Uterus (tissue), 3 donors: ENCODE measurements at regions not wholly inside any gene's neighbourhood (a gene's known extent, or its start where the extent isn't known, plus 50 kb on each side); places are given as distances from the start of the nearest gene placed in this dataset.

Source experiments
- DNase-seq, 2 donors: peaks; one replicate each; pipeline ENCODE4 v3.0.0-alpha.2; 2019 to 2020
- H3K27ac ChIP-seq, 2 donors: fragments of 200-600 bp; sonication (generic); 1 replicate in 1 of 2; 2 replicates in 1 of 2; pipeline ENCODE4 v1.5.1; 2016 to 2018
- H3K27me3 ChIP-seq, 2 donors: fragments of 200-600 bp; sonication (generic); one replicate each; pipeline ENCODE4 v1.5.1; 2018 to 2019; ENCODE audit warnings: control low read depth in 1 of 2
- H3K36me3 ChIP-seq, 2 donors: fragments of 200-600 bp; sonication (generic); one replicate each; pipeline ENCODE4 v1.5.1; 2019; ENCODE audit warnings: control low read depth in 1 of 2
- H3K4me1 ChIP-seq, 2 donors: fragments of 200-600 bp; sonication (generic); one replicate each; pipeline ENCODE4 v1.5.1; 2018 to 2019; ENCODE audit warnings: control low read depth in 1 of 2
- H3K4me3 ChIP-seq, 2 donors: fragments of 200-600 bp; sonication (generic); 1 replicate in 1 of 2; 2 replicates in 1 of 2; pipeline ENCODE4 v1.5.1; 2018 to 2019; ENCODE audit warnings: mild to moderate bottlenecking in 1 of 2
- H3K9me3 ChIP-seq, 2 donors: fragments of 200-600 bp; sonication (generic); one replicate each; pipeline ENCODE4 v1.5.1; 2019; ENCODE audit warnings: control low read depth in 1 of 2
- CTCF ChIP-seq, 4 experiments: fragments of 200-600 bp in 2 of 4; fragments of 450-650 bp in 2 of 4; sonication (generic) in 2 of 4; IDR thresholded peaks; one replicate each; pipeline ENCODE4 v1.5.1; 2016 to 2019; ENCODE audit warnings: antibody characterized with exemption in 4 of 4, mild to moderate bottlenecking in 2 of 4, moderate library complexity in 1 of 4
- POLR2A ChIP-seq, 2 donors: fragments of 450-650 bp; IDR thresholded peaks; one replicate each; pipeline ENCODE4 v1.6.1; 2016; ENCODE audit warnings: antibody characterized with exemption in 2 of 2, mild to moderate bottlenecking in 1 of 2, moderate library complexity in 1 of 2
- intact Hi-C: fragments of 100-400 bp; cut with DNase I; formaldehyde crosslinking; loops from one replicate; pipeline ENCODE4 v1.15.1; 2023; ENCODE audit warnings: low total_unique reads
- donor health status: DM: yes; HTN: yes; CAD: no.

GRCh38 chr6:192313-192664 is 100.0 kb upstream of the DUSP22 start:
- no peak overlapping the region for H3K4me3 ChIP-seq
- intact Hi-C loops, result no loop called here

GRCh38 chr6:193180-193579 is 99.1 kb upstream of the DUSP22 start:
- intact Hi-C loops, result no loop called here
- Histone ChIP-seq H3K36me3 (no peaks in the 10 kb centered on the region), H3K27ac (no peak overlapping the region), H3K9me3 (no peaks in the 10 kb centered on the region), H3K4me3 (no peak overlapping the region), H3K4me1 (peaks cover 0 to 7% of the 10 kb centered on the region in 2 donors), H3K27me3 (no peaks in the 10 kb centered on the region)
- TF ChIP-seq CTCF (IDR thresholded peaks at IDR 0.05) (no peak), POLR2A (IDR thresholded peaks at IDR 0.05) (no peak)
- no peak for DNase-seq

More at GRCh38 chr6:192313-192664, 100.0 kb upstream of the DUSP22 start:
- no peak for DNase-seq
- Histone ChIP-seq H3K27me3 (no peaks in the 10 kb centered on the region), H3K27ac (no peak overlapping the region), H3K9me3 (no peaks in the 10 kb centered on the region), H3K36me3 (no peaks in the 10 kb centered on the region), H3K4me1 (peaks cover 0 to 7% of the 10 kb centered on the region in 2 donors)
- no peak for TF ChIP-seq CTCF (IDR thresholded peaks at IDR 0.05)
- TF ChIP-seq POLR2A (IDR thresholded peaks at IDR 0.05), result no peak

- no peak for DNase-seq
- intact Hi-C loops, result no loop called here
- TF ChIP-seq POLR2A (IDR thresholded peaks at IDR 0.05) (no peak), CTCF (IDR thresholded peaks at IDR 0.05) (no peak)
These were observed 98.4 kb upstream of the DUSP22 start for GRCh38 chr6:193773-194310.

GRCh38 chr6:195861-196360 is 96.4 kb upstream of the DUSP22 start:
- intact Hi-C loops, result no loop called here
- Histone ChIP-seq H3K27me3 (no peaks in the 10 kb centered on the region), H3K4me1 (peaks cover 0 to 7% of the 10 kb centered on the region in 2 donors), H3K27ac (peak overlapping the region; percentile 45 to 57), H3K9me3 (no peaks in the 10 kb centered on the region), H3K36me3 (no peaks in the 10 kb centered on the region), H3K4me3 (no peak overlapping the region)
- DNase-seq, result peak; percentile 53 to 59
- TF ChIP-seq POLR2A (IDR thresholded peaks at IDR 0.05) (no peak), CTCF (IDR thresholded peaks at IDR 0.05) (no peak)

More at GRCh38 chr6:193773-194310, 98.4 kb upstream of the DUSP22 start:
- no peak overlapping the region for H3K4me3 ChIP-seq
- H3K9me3 ChIP-seq, result no peaks in the 10 kb centered on the region
- no peaks in the 10 kb centered on the region for H3K27me3 ChIP-seq
- H3K36me3 ChIP-seq, result no peaks in the 10 kb centered on the region
- no peak overlapping the region for H3K27ac ChIP-seq
- H3K4me1 ChIP-seq, result peaks cover 0 to 7% of the 10 kb centered on the region in 2 donors

- intact Hi-C loops, result no loop called here
- TF ChIP-seq CTCF (IDR thresholded peaks at IDR 0.05) (no peak), POLR2A (IDR thresholded peaks at IDR 0.05) (no peak)
- Histone ChIP-seq H3K4me3 (no peak overlapping the region), H3K27ac (peak overlapping the region; percentile 45 to 57), H3K27me3 (no peaks in the 10 kb centered on the region), H3K4me1 (peaks cover 0 to 7% of the 10 kb centered on the region in 2 donors), H3K36me3 (no peaks in the 10 kb centered on the region), H3K9me3 (no peaks in the 10 kb centered on the region)
- DNase-seq, result no peak
These were observed 95.7 kb upstream of the DUSP22 start for GRCh38 chr6:196543-196942.
